ENCODE measurements at regions not wholly inside any gene's neighbourhood (a gene's known extent, or its start where the extent isn't known, plus 50 kb on each side); places are given as distances from the start of the nearest gene placed in this dataset.

- DNase-seq (ENCODE audit: low spot score), result no peak
- no peak overlapping the region for H3K27ac ChIP-seq
- no peak for TF ChIP-seq CTCF (conservative IDR thresholded peaks at IDR 0.05; ENCODE audit: low read depth)
- ChIA-PET POLR2A (ENCODE audit: low non-redundant PET) (no interaction called here), CTCF (no interaction called here)
Observed at GRCh38 chrX:124224528-124224927, 107.9 kb upstream of the TEX13D start.

GRCh38 chrX:124226129-124226528 lies 106.3 kb upstream of the TEX13D start:
- peak; percentile 3 for DNase-seq (ENCODE audit: low spot score)
- TF ChIP-seq CTCF (conservative IDR thresholded peaks at IDR 0.05; ENCODE audit: low read depth), result no peak
- CTCF ChIA-PET, result no interaction called here
- POLR2A ChIA-PET (ENCODE audit: low non-redundant PET), result no interaction called here
- H3K27ac ChIP-seq, result no peak overlapping the region

- TF ChIP-seq CTCF (conservative IDR thresholded peaks at IDR 0.05; ENCODE audit: low read depth), result no peak
- POLR2A ChIA-PET (ENCODE audit: low non-redundant PET), result no interaction called here
- DNase-seq (ENCODE audit: low spot score), result no peak
- H3K27ac ChIP-seq, result no peak overlapping the region
- CTCF ChIA-PET, result no interaction called here
Observed at GRCh38 chrX:124228849-124229248, 103.6 kb upstream of the TEX13D start.

- CTCF ChIA-PET, result no interaction called here
- TF ChIP-seq CTCF (conservative IDR thresholded peaks at IDR 0.05; ENCODE audit: low read depth), result no peak
- POLR2A ChIA-PET (ENCODE audit: low non-redundant PET), result no interaction called here
- no peak overlapping the region for H3K27ac ChIP-seq
- no peak for DNase-seq (ENCODE audit: low spot score)
Observed at GRCh38 chrX:124229374-124229773, 103.1 kb upstream of the TEX13D start.

GRCh38 chrX:124230655-124231450 lies 101.6 kb upstream of the TEX13D start:
- no peak for DNase-seq (ENCODE audit: low spot score)
- POLR2A ChIA-PET (ENCODE audit: low non-redundant PET), result no interaction called here
- CTCF ChIA-PET, result no interaction called here
- H3K27ac ChIP-seq, result no peak overlapping the region
- TF ChIP-seq CTCF (conservative IDR thresholded peaks at IDR 0.05; ENCODE audit: low read depth), result no peak

GRCh38 chrX:124231451-124231759 lies 101.1 kb upstream of the TEX13D start:
- ChIA-PET POLR2A (ENCODE audit: low non-redundant PET) (no interaction called here), CTCF (no interaction called here)
- no peak overlapping the region for H3K27ac ChIP-seq
- TF ChIP-seq CTCF (conservative IDR thresholded peaks at IDR 0.05; ENCODE audit: low read depth), result no peak
- no peak for DNase-seq (ENCODE audit: low spot score)

Measured in RWPE1 (cell line).